HCT116 (cell line): ENCODE measurements at regions not wholly inside any gene's neighbourhood (a gene's known extent, or its start where the extent isn't known, plus 50 kb on each side); places are given as distances from the start of the nearest gene placed in this dataset.

ENCODE experiments used
- ATAC-seq: fragments of 200-7000 bp; cut with Tn5 transposase; 2 replicates; pipeline ENCODE4 v1.9.1; 2020; ENCODE audit warnings: mild to moderate bottlenecking, moderate library complexity
- BruUV-seq: library from RNA; stranded (reverse); fragments of 400-500 nt; replicated peaks from 2 replicates; lab custom pipeline; 2021; lab: Mats Ljungman, UMichigan
- CTCF ChIA-PET: fragments of 300-600 bp; sonication (Branson Sonifier 250); formaldehyde crosslinking; loops from one replicate; lab custom pipeline; 2021; ENCODE audit warnings: antibody characterized with exemption; lab: Charles Lee
- POLR2A ChIA-PET: fragments of 300-600, 350-600 bp; sonication (Branson Sonifier 250); formaldehyde crosslinking; loops from one replicate; lab custom pipeline; 2021; ENCODE audit warnings: antibody characterized with exemption; lab: Charles Lee
- RAD21 ChIA-PET, 2 experiments: fragments of 300-600 bp; sonication (Branson Sonifier 250); formaldehyde crosslinking; loops; one replicate each; lab custom pipeline; 2023; ENCODE audit warnings: low total read pairs in 2 of 2; ENCODE audit not compliant: uncharacterized antibody in 2 of 2, unreplicated experiment in 2 of 2, low non-redundant PET in 1 of 2; lab: Charles Lee
- DNase-seq: peaks from one replicate; pipeline ENCODE4 v3.0.0-alpha.2; 2010; ENCODE audit warnings: low read depth, low spot score
- H2AFZ ChIP-seq: fragments of 200-600 bp; shearing (Covaris generic), sonication (generic); 2 replicates; pipeline ENCODE4 v1.6.1; 2017; ENCODE audit warnings: low read depth, mixed run types, mixed read lengths, antibody characterized with exemption, low read length; ENCODE audit not compliant: poor library complexity, severe bottlenecking
- H3K27ac ChIP-seq: 2 replicates; pipeline ENCODE4 v1.5.1; 2012; ENCODE audit warnings: low read depth, low read length
- H3K27me3 ChIP-seq: fragments of 200-600 bp; sonication (generic); 2 replicates; pipeline ENCODE4 v1.6.1; 2016; ENCODE audit warnings: mixed run types, low read length, mixed read lengths; ENCODE audit not compliant: insufficient read depth
- H3K36me3 ChIP-seq, 2 experiments: fragments of 200-500 bp in 1 of 2; fragments of 200-600 bp in 1 of 2; sonication (Bioruptor generic) in 1 of 2; sonication (generic) in 1 of 2; 2 replicates each; pipeline versions ENCODE4 v1.5.1 to v1.6.1; 2014 to 2016; ENCODE audit warnings: low read length in 2 of 2, inconsistent platforms in 1 of 2, mixed read lengths in 1 of 2, mixed run types in 1 of 2; ENCODE audit not compliant: insufficient read depth in 2 of 2, control insufficient read depth in 1 of 2
- H3K4me1 ChIP-seq, 2 experiments: fragments of 200-600 bp in 1 of 2; sonication (generic) in 1 of 2; 2 replicates each; pipeline versions ENCODE4 v1.5.1 to v1.6.1; 2012 to 2017; ENCODE audit warnings: low read length in 2 of 2, inconsistent platforms in 1 of 2, mild to moderate bottlenecking in 1 of 2, mixed read lengths in 1 of 2, mixed run types in 1 of 2, moderate library complexity in 1 of 2; ENCODE audit not compliant: insufficient read depth in 2 of 2, control insufficient read depth in 1 of 2
- H3K4me2 ChIP-seq: fragments of 200-600 bp; sonication (generic); 2 replicates; pipeline ENCODE4 v1.6.1; 2017; ENCODE audit warnings: mixed run types, low read length, mixed read lengths
- H3K4me3 ChIP-seq, 2 experiments: fragments of 200-600 bp in 1 of 2; sonication (generic) in 1 of 2; replicated peaks in 1 of 2; 2 replicates each; pipeline ENCODE4 v1.5.1; 2011 to 2016; ENCODE audit warnings: low read length in 2 of 2, control low read depth in 1 of 2, low read depth in 1 of 2, mild to moderate bottlenecking in 1 of 2, mixed read lengths in 1 of 2, mixed run types in 1 of 2
- H3K79me2 ChIP-seq: fragments of 200-600 bp; sonication (generic); 2 replicates; pipeline ENCODE4 v1.6.1; 2017; ENCODE audit warnings: mild to moderate bottlenecking, mixed run types, low read length, moderate library complexity, mixed read lengths; ENCODE audit not compliant: insufficient read depth
- H3K9ac ChIP-seq: fragments of 200-600 bp; sonication (generic); 2 replicates; pipeline ENCODE4 v1.6.1; 2016; ENCODE audit warnings: low read length, mixed read lengths
- H3K9me2 ChIP-seq: fragments of 200-600 bp; sonication (generic), shearing (Covaris generic); 2 replicates; pipeline ENCODE4 v1.6.1; 2017; ENCODE audit warnings: mixed run types, mild to moderate bottlenecking, moderate library complexity; ENCODE audit not compliant: insufficient read depth
- H3K9me3 ChIP-seq, 2 experiments: fragments of 200-500 bp in 1 of 2; fragments of 200-600 bp in 1 of 2; sonication (Bioruptor generic) in 1 of 2; sonication (generic) in 1 of 2; 2 replicates each; pipeline ENCODE4 v1.6.1; 2014 to 2017; ENCODE audit warnings: low read length in 2 of 2, mixed read lengths in 2 of 2, inconsistent platforms in 1 of 2, low read depth in 1 of 2, mild to moderate bottlenecking in 1 of 2, mixed run types in 1 of 2, moderate library complexity in 1 of 2; ENCODE audit not compliant: control insufficient read depth in 1 of 2, insufficient read depth in 1 of 2
- H4K20me1 ChIP-seq: fragments of 200-600 bp; sonication (generic), shearing (Covaris generic); 2 replicates; pipeline ENCODE4 v1.6.1; 2017; ENCODE audit warnings: mixed run types, mild to moderate bottlenecking, moderate library complexity; ENCODE audit not compliant: insufficient read depth
- CEBPB ChIP-seq: IDR thresholded peaks from 2 replicates; pipeline ENCODE4 v1.6.1; 2012; ENCODE audit warnings: low read depth
- EGR1 ChIP-seq: IDR thresholded peaks from 2 replicates; pipeline ENCODE4 v1.6.1; 2012; ENCODE audit warnings: low read depth
- ELF1 ChIP-seq: IDR thresholded peaks from 2 replicates; pipeline ENCODE4 v1.6.1; 2012; ENCODE audit warnings: low read depth, borderline replicate concordance
- EZH2 ChIP-seq: fragments of 200-600 bp; sonication (generic); IDR thresholded peaks from 2 replicates; pipeline ENCODE4 v1.6.1; 2017; ENCODE audit warnings: antibody characterized with exemption, mixed run types
- JUND ChIP-seq: IDR thresholded peaks from 2 replicates; pipeline ENCODE4 v1.6.1; 2012
- POLR2A ChIP-seq: IDR thresholded peaks from 2 replicates; pipeline ENCODE4 v1.7.0; 2011; ENCODE audit warnings: borderline replicate concordance; ENCODE audit not compliant: insufficient read depth, insufficient read length; ENCODE audit errors: extremely low read depth
- POLR2AphosphoS5 ChIP-seq: IDR thresholded peaks from 2 replicates; pipeline ENCODE4 v1.6.1; 2011; ENCODE audit warnings: mild to moderate bottlenecking, low read depth, low read length, moderate library complexity
- RAD21 ChIP-seq: IDR thresholded peaks from 2 replicates; pipeline ENCODE4 v1.6.1; 2012; ENCODE audit warnings: low read depth, mild to moderate bottlenecking
- SIN3A ChIP-seq: IDR thresholded peaks from 2 replicates; pipeline ENCODE4 v1.6.1; 2012; ENCODE audit warnings: low read depth
- SP1 ChIP-seq: IDR thresholded peaks from 2 replicates; pipeline ENCODE4 v1.6.1; 2012; ENCODE audit warnings: low read depth
- SRF ChIP-seq: IDR thresholded peaks from 2 replicates; pipeline ENCODE4 v1.6.1; 2012; ENCODE audit warnings: low read depth
- TCF7L2 ChIP-seq: IDR thresholded peaks from 2 replicates; pipeline ENCODE4 v1.7.0; 2011; ENCODE audit warnings: borderline replicate concordance, inconsistent platforms; ENCODE audit not compliant: insufficient read depth, insufficient read length; ENCODE audit errors: extremely low read depth
- ZFX ChIP-seq: fragments of 450-650 bp; IDR thresholded peaks from 2 replicates; pipeline ENCODE4 v1.6.1; 2017
- ZNF274 ChIP-seq: fragments of 200-500 bp; sonication (Bioruptor generic); IDR thresholded peaks from 2 replicates; pipeline ENCODE4 v1.6.1; 2014; ENCODE audit warnings: mild to moderate bottlenecking, low read depth, low read length, inconsistent platforms
- intact Hi-C: fragments of 100-400 bp; cut with micrococcal nuclease; formaldehyde crosslinking; loops from 2 replicates; pipeline ENCODE4 v1.10.0; 2022
- TF ChIP-seq, protein P1 (sequence below): IDR thresholded peaks from 2 replicates; pipeline ENCODE4 v1.6.1; 2012
- TF ChIP-seq, protein P2 (sequence below): IDR thresholded peaks from 2 replicates; pipeline ENCODE4 v1.6.1; 2012; ENCODE audit warnings: low read depth
- TF ChIP-seq, protein P3 (sequence below), 3 experiments: fragments of 200-600 bp in 1 of 3; sonication (generic) in 1 of 3; IDR thresholded peaks in 2 of 3; conservative IDR thresholded peaks in 1 of 3; 2 replicates each; pipeline ENCODE4 v1.5.1; 2012 to 2017; ENCODE audit warnings: low read depth in 2 of 3, low read length in 2 of 3, antibody characterized with exemption in 1 of 3, borderline replicate concordance in 1 of 3, control low read depth in 1 of 3, mild to moderate bottlenecking in 1 of 3, mixed read lengths in 1 of 3, mixed run types in 1 of 3, moderate library complexity in 1 of 3; ENCODE audit not compliant: insufficient read depth in 1 of 3
- TF ChIP-seq, protein P4 (sequence below): IDR thresholded peaks from 2 replicates; pipeline ENCODE4 v1.6.1; 2012
- TF ChIP-seq, protein P5 (sequence below): IDR thresholded peaks from 2 replicates; pipeline ENCODE4 v1.6.1; 2011; ENCODE audit warnings: mild to moderate bottlenecking, low read length, moderate library complexity; ENCODE audit not compliant: insufficient replicate concordance; ENCODE audit errors: extremely low read depth

DNA sequence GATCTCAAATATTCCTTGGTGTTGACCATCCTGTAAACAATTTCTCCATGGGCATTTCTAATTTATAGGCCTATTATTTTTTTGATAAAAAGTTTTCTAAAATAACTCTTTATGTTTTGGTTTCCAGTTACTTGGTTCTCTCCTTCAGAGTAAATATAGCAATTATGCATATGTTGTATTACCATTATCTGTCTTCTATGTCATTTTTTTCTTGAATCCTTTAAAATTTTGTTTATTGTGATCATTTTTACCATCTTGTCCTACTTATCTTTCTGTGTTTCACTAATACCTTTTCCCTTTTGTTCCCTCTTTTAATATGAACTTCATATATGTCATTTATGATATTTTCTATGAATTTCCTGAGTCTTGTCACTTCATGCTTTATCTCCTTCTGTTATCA lies 341.1 kb downstream of the PDCD6IP start:
- no peak overlapping the region for H3K9ac ChIP-seq
- no peaks in the 10 kb centered on the region for H3K4me1 ChIP-seq
- ATAC-seq (no peak), DNase-seq (no peak)
- no peaks in the 10 kb centered on the region for H3K79me2 ChIP-seq
- H3K9me3 ChIP-seq: no peaks in the 10 kb centered on the region
- CTCF ChIA-PET: no interaction called here
- no peaks in the 10 kb centered on the region for H3K9me2 ChIP-seq
- intact Hi-C loops: no loop called here
- no peaks in the 10 kb centered on the region for H4K20me1 ChIP-seq
- TF ChIP-seq, protein P1, sequence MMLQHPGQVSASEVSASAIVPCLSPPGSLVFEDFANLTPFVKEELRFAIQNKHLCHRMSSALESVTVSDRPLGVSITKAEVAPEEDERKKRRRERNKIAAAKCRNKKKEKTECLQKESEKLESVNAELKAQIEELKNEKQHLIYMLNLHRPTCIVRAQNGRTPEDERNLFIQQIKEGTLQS: no peak
- no peak for TF ChIP-seq SRF
- TF ChIP-seq RAD21: no peak
- TF ChIP-seq, protein P2, sequence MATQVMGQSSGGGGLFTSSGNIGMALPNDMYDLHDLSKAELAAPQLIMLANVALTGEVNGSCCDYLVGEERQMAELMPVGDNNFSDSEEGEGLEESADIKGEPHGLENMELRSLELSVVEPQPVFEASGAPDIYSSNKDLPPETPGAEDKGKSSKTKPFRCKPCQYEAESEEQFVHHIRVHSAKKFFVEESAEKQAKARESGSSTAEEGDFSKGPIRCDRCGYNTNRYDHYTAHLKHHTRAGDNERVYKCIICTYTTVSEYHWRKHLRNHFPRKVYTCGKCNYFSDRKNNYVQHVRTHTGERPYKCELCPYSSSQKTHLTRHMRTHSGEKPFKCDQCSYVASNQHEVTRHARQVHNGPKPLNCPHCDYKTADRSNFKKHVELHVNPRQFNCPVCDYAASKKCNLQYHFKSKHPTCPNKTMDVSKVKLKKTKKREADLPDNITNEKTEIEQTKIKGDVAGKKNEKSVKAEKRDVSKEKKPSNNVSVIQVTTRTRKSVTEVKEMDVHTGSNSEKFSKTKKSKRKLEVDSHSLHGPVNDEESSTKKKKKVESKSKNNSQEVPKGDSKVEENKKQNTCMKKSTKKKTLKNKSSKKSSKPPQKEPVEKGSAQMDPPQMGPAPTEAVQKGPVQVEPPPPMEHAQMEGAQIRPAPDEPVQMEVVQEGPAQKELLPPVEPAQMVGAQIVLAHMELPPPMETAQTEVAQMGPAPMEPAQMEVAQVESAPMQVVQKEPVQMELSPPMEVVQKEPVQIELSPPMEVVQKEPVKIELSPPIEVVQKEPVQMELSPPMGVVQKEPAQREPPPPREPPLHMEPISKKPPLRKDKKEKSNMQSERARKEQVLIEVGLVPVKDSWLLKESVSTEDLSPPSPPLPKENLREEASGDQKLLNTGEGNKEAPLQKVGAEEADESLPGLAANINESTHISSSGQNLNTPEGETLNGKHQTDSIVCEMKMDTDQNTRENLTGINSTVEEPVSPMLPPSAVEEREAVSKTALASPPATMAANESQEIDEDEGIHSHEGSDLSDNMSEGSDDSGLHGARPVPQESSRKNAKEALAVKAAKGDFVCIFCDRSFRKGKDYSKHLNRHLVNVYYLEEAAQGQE: no peak
- TF ChIP-seq ELF1: no peak
- TF ChIP-seq TCF7L2: no peak
- no peak for TF ChIP-seq POLR2AphosphoS5
- no peak for TF ChIP-seq EGR1
- no peak for TF ChIP-seq CEBPB
- no peak for TF ChIP-seq ZFX
- TF ChIP-seq, protein P3, sequence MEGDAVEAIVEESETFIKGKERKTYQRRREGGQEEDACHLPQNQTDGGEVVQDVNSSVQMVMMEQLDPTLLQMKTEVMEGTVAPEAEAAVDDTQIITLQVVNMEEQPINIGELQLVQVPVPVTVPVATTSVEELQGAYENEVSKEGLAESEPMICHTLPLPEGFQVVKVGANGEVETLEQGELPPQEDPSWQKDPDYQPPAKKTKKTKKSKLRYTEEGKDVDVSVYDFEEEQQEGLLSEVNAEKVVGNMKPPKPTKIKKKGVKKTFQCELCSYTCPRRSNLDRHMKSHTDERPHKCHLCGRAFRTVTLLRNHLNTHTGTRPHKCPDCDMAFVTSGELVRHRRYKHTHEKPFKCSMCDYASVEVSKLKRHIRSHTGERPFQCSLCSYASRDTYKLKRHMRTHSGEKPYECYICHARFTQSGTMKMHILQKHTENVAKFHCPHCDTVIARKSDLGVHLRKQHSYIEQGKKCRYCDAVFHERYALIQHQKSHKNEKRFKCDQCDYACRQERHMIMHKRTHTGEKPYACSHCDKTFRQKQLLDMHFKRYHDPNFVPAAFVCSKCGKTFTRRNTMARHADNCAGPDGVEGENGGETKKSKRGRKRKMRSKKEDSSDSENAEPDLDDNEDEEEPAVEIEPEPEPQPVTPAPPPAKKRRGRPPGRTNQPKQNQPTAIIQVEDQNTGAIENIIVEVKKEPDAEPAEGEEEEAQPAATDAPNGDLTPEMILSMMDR (IDR thresholded peaks at IDR 0.05 in 2 of 3, conservative IDR thresholded peaks at IDR 0.05 in 1 of 3; ENCODE audit: borderline replicate concordance in 1 of 3, insufficient read depth in 1 of 3, low read depth in 2 of 3, low read length in 2 of 3): no peak
- TF ChIP-seq ZNF274: no peak
- no peak for TF ChIP-seq EZH2
- TF ChIP-seq, protein P4, sequence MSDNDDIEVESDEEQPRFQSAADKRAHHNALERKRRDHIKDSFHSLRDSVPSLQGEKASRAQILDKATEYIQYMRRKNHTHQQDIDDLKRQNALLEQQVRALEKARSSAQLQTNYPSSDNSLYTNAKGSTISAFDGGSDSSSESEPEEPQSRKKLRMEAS: no peak
- TF ChIP-seq JUND: no peak
- TF ChIP-seq SP1: no peak
- TF ChIP-seq POLR2A: no peak
- TF ChIP-seq, protein P5, sequence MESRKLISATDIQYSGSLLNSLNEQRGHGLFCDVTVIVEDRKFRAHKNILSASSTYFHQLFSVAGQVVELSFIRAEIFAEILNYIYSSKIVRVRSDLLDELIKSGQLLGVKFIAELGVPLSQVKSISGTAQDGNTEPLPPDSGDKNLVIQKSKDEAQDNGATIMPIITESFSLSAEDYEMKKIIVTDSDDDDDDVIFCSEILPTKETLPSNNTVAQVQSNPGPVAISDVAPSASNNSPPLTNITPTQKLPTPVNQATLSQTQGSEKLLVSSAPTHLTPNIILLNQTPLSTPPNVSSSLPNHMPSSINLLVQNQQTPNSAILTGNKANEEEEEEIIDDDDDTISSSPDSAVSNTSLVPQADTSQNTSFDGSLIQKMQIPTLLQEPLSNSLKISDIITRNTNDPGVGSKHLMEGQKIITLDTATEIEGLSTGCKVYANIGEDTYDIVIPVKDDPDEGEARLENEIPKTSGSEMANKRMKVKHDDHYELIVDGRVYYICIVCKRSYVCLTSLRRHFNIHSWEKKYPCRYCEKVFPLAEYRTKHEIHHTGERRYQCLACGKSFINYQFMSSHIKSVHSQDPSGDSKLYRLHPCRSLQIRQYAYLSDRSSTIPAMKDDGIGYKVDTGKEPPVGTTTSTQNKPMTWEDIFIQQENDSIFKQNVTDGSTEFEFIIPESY: no peak
- TF ChIP-seq SIN3A: no peak
- H3K4me2 ChIP-seq: no peak overlapping the region
- no TSS peak for BruUV-seq
- no peak overlapping the region for H3K4me3 ChIP-seq
- POLR2A ChIA-PET: no interaction called here
- no peaks in the 10 kb centered on the region for H3K27me3 ChIP-seq
- H3K36me3 ChIP-seq: no peaks in the 10 kb centered on the region
- H3K27ac ChIP-seq: no peak overlapping the region
- RAD21 ChIA-PET: no interaction called here
- H2AFZ ChIP-seq: no peak overlapping the region
